PFSK-1 (cell line): ENCODE measurements at regions not wholly inside any gene's neighbourhood (a gene's known extent, or its start where the extent isn't known, plus 50 kb on each side); places are given as distances from the start of the nearest gene placed in this dataset.

Experiments used
- POLR2AphosphoS5 ChIP-seq: IDR thresholded peaks from 2 replicates; pipeline ENCODE4 v1.6.1; 2012; ENCODE audit warnings: low read depth, mild to moderate bottlenecking, control low read depth, low read length, moderate library complexity
- REST ChIP-seq, 2 experiments: IDR thresholded peaks; 2 replicates each; pipeline versions ENCODE4 v1.6.1 to v1.8.0; 2011 to 2012; ENCODE audit warnings: low read depth in 2 of 2, low read length in 2 of 2, control low read depth in 1 of 2, inconsistent platforms in 1 of 2, mild to moderate bottlenecking in 1 of 2, moderate library complexity in 1 of 2; ENCODE audit not compliant: insufficient read depth in 1 of 2
- SIN3A ChIP-seq: IDR thresholded peaks from 2 replicates; pipeline ENCODE4 v1.6.1; 2012; ENCODE audit warnings: mild to moderate bottlenecking, low read length, moderate library complexity, borderline replicate concordance; ENCODE audit not compliant: insufficient read depth
- TAF1 ChIP-seq: IDR thresholded peaks from 2 replicates; pipeline ENCODE4 v1.6.1; 2012; ENCODE audit warnings: low read length, control low read depth, borderline replicate concordance; ENCODE audit not compliant: insufficient read depth

GRCh38 chr20:16147216-16147615 lies 426.0 kb downstream of the KIF16B start:
- TF ChIP-seq SIN3A (no peak), POLR2AphosphoS5 (no peak), REST (IDR thresholded peaks at IDR 0.05; ENCODE audit: insufficient read depth in 1 of 2, low read depth in 2 of 2, low read length in 2 of 2) (no peak), TAF1 (no peak)
